ENCODE measurements at regions not wholly inside any gene's neighbourhood (a gene's known extent, or its start where the extent isn't known, plus 50 kb on each side); places are given as distances from the start of the nearest gene placed in this dataset.

DNA sequence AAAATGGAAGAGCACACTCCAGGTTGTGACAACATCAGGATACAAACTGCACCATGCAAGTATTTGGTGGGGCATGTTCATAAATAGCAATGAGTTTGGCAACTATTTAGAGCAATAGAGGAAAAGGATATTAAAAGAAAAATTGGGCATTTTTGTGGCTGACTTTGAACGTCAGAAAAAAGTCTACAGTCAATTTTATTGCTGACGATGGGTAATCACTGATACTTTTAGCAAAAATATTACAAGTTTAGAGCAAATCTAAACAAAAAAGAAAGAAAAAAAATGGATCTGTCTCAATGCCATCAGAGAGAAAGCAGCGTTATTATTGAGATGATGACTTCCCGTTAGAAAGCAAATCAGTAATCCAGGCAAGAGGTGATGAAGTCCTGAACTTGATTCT lies 65.2 kb downstream of the CGGBP1 start:
- H3K9me3 ChIP-seq (ENCODE audit: insufficient read depth, low read length), result no peaks in the 10 kb centered on the region
- no peak overlapping the region for H3K4me3 ChIP-seq (ENCODE audit: low read length)
- H2AFZ ChIP-seq (ENCODE audit: low read depth, low read length), result no peak overlapping the region
- H3K79me2 ChIP-seq (ENCODE audit: low read length), result no peaks in the 10 kb centered on the region
- H3K9ac ChIP-seq (ENCODE audit: low read length), result no peak overlapping the region
- no peaks in the 10 kb centered on the region for H3K27me3 ChIP-seq (ENCODE audit: low read depth, low read length)
- no peaks in the 10 kb centered on the region for H3K36me3 ChIP-seq (replicated peaks; ENCODE audit: low read depth, low read length)
- no peak overlapping the region for H3K4me2 ChIP-seq (ENCODE audit: low read length)
- H3K4me1 ChIP-seq (ENCODE audit: low read length), result peaks cover 17% of the 10 kb centered on the region
- no peak overlapping the region for H3K27ac ChIP-seq (ENCODE audit: low read length)
- H4K20me1 ChIP-seq (ENCODE audit: insufficient read depth, low read length), result no peaks in the 10 kb centered on the region
- TF ChIP-seq, protein P1, sequence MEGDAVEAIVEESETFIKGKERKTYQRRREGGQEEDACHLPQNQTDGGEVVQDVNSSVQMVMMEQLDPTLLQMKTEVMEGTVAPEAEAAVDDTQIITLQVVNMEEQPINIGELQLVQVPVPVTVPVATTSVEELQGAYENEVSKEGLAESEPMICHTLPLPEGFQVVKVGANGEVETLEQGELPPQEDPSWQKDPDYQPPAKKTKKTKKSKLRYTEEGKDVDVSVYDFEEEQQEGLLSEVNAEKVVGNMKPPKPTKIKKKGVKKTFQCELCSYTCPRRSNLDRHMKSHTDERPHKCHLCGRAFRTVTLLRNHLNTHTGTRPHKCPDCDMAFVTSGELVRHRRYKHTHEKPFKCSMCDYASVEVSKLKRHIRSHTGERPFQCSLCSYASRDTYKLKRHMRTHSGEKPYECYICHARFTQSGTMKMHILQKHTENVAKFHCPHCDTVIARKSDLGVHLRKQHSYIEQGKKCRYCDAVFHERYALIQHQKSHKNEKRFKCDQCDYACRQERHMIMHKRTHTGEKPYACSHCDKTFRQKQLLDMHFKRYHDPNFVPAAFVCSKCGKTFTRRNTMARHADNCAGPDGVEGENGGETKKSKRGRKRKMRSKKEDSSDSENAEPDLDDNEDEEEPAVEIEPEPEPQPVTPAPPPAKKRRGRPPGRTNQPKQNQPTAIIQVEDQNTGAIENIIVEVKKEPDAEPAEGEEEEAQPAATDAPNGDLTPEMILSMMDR (IDR thresholded peaks at IDR 0.05; ENCODE audit: low read depth, low read length), result no peak
- no peak for TF ChIP-seq EZH2phosphoT487 (IDR thresholded peaks at IDR 0.05; ENCODE audit: low read depth)

DNA sequence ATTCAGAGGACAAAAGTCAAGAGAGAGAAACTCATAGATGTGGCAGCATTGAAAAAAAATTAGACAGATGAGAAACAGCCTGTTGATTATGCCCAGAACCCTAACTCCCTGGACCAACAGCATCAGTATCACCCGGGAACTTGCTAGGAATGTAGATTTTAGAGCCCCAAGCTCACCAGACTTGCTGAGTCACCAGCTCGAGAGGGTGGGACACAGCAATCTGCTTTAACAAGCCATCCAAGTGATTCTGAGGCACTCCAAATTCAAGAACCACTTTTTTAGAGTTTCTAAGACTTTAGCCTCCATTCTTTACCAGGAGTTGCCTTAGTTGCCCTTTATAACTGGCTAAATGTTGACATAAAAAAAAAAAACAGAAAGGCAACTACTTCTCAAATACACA lies 70.9 kb downstream of the CGGBP1 start:
- Histone ChIP-seq H3K36me3 (replicated peaks; ENCODE audit: low read depth, low read length) (no peaks in the 10 kb centered on the region), H3K9ac (ENCODE audit: low read length) (no peak overlapping the region), H3K4me1 (ENCODE audit: low read length) (no peaks in the 10 kb centered on the region), H3K27me3 (ENCODE audit: low read depth, low read length) (no peaks in the 10 kb centered on the region), H3K4me2 (ENCODE audit: low read length) (no peak overlapping the region), H3K4me3 (ENCODE audit: low read length) (no peak overlapping the region), H2AFZ (ENCODE audit: low read depth, low read length) (0 out of 2 replicates have a peak overlapping the region, but pooled peaks have one; percentile 34), H3K79me2 (ENCODE audit: low read length) (no peaks in the 10 kb centered on the region), H4K20me1 (ENCODE audit: insufficient read depth, low read length) (no peaks in the 10 kb centered on the region), H3K27ac (ENCODE audit: low read length) (no peak overlapping the region), H3K9me3 (ENCODE audit: insufficient read depth, low read length) (no peaks in the 10 kb centered on the region)
- no peak for TF ChIP-seq EZH2phosphoT487 (IDR thresholded peaks at IDR 0.05; ENCODE audit: low read depth)
- TF ChIP-seq, protein P1 (IDR thresholded peaks at IDR 0.05; ENCODE audit: low read depth, low read length), result no peak

DNA sequence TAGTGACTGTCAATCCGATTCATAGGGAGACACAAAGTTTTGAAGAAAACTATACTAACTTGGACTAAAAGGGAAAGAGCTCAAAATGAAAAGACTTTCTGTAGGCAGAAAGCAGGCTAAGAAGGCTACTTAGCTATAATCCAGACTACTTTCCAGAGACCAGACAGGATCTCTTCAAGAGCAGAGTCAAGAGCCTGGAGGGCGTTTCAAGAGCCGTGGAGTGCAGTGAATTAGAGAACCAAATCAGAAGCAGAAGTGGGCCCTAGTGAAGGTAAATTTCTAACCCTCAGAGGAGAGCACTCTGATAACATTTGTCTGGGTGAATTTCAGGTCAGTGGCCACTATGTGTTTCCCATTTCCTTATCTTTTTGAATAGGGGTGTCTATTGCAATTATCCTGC lies 76.4 kb downstream of the CGGBP1 start:
- no peak for TF ChIP-seq EZH2phosphoT487 (IDR thresholded peaks at IDR 0.05; ENCODE audit: low read depth)
- TF ChIP-seq, protein P1 (IDR thresholded peaks at IDR 0.05; ENCODE audit: low read depth, low read length), result no peak
- H2AFZ ChIP-seq (ENCODE audit: low read depth, low read length), result no peak overlapping the region
- no peaks in the 10 kb centered on the region for H3K27me3 ChIP-seq (ENCODE audit: low read depth, low read length)

GRCh38 chr3:87979527-87979926 lies 79.3 kb downstream of the CGGBP1 start:
- H3K4me2 ChIP-seq (ENCODE audit: low read length), result no peak overlapping the region
- H3K4me3 ChIP-seq (ENCODE audit: low read length), result no peak overlapping the region
- H3K9me3 ChIP-seq (ENCODE audit: insufficient read depth, low read length), result no peaks in the 10 kb centered on the region
- H3K36me3 ChIP-seq (replicated peaks; ENCODE audit: low read depth, low read length), result no peaks in the 10 kb centered on the region
- H4K20me1 ChIP-seq (ENCODE audit: insufficient read depth, low read length), result no peaks in the 10 kb centered on the region
- H3K4me1 ChIP-seq (ENCODE audit: low read length), result no peaks in the 10 kb centered on the region
- H3K27me3 ChIP-seq (ENCODE audit: low read depth, low read length), result no peaks in the 10 kb centered on the region
- no peak overlapping the region for H2AFZ ChIP-seq (ENCODE audit: low read depth, low read length)
- H3K9ac ChIP-seq (ENCODE audit: low read length), result no peak overlapping the region
- no peak for TF ChIP-seq EZH2phosphoT487 (IDR thresholded peaks at IDR 0.05; ENCODE audit: low read depth)
- TF ChIP-seq, protein P1 (IDR thresholded peaks at IDR 0.05; ENCODE audit: low read depth, low read length), result no peak
- H3K27ac ChIP-seq (ENCODE audit: low read length), result no peak overlapping the region
- H3K79me2 ChIP-seq (ENCODE audit: low read length), result no peaks in the 10 kb centered on the region

More for the DNA sequence above, 76.4 kb downstream of the CGGBP1 start:
- no peaks in the 10 kb centered on the region for H4K20me1 ChIP-seq (ENCODE audit: insufficient read depth, low read length)
- H3K27ac ChIP-seq (ENCODE audit: low read length), result no peak overlapping the region
- H3K9me3 ChIP-seq (ENCODE audit: insufficient read depth, low read length), result no peaks in the 10 kb centered on the region
- H3K79me2 ChIP-seq (ENCODE audit: low read length), result no peaks in the 10 kb centered on the region
- no peak overlapping the region for H3K4me2 ChIP-seq (ENCODE audit: low read length)
- H3K4me1 ChIP-seq (ENCODE audit: low read length), result no peaks in the 10 kb centered on the region
- H3K4me3 ChIP-seq (ENCODE audit: low read length), result no peak overlapping the region
- H3K9ac ChIP-seq (ENCODE audit: low read length), result no peak overlapping the region
- H3K36me3 ChIP-seq (replicated peaks; ENCODE audit: low read depth, low read length), result no peaks in the 10 kb centered on the region

Measured in OCI-LY3 (cell line).